Mesendoderm (in vitro differentiated cells): ENCODE measurements at regions not wholly inside any gene's neighbourhood (a gene's known extent, or its start where the extent isn't known, plus 50 kb on each side); places are given as distances from the start of the nearest gene placed in this dataset.

ENCODE experiments used
- DNase-seq: peaks from one replicate; pipeline ENCODE4 v3.0.0; 2013
- H2AK5ac ChIP-seq: 2 replicates; pipeline ENCODE4 v1.6.1; 2013; ENCODE audit warnings: low read length, inconsistent platforms
- H2BK120ac ChIP-seq: 2 replicates; pipeline ENCODE4 v1.6.1; 2013; ENCODE audit warnings: low read depth, mild to moderate bottlenecking, low read length, moderate library complexity, mixed read lengths
- H2BK15ac ChIP-seq: replicated peaks from 2 replicates; pipeline ENCODE4 v1.6.1; 2013; ENCODE audit warnings: low read depth, mild to moderate bottlenecking, moderate library complexity
- H2BK5ac ChIP-seq: 2 replicates; pipeline ENCODE4 v1.6.1; 2013; ENCODE audit warnings: low read length, inconsistent platforms
- H3K18ac ChIP-seq: 2 replicates; pipeline ENCODE4 v1.6.1; 2013; ENCODE audit warnings: mild to moderate bottlenecking, low read length, mixed read lengths
- H3K23ac ChIP-seq: one replicate; pipeline ENCODE4 v1.6.1; 2013; ENCODE audit warnings: low read length
- H3K27ac ChIP-seq: 2 replicates; pipeline ENCODE4 v1.5.1; 2013; ENCODE audit warnings: low read depth, mild to moderate bottlenecking, inconsistent platforms, low read length, moderate library complexity
- H3K27me3 ChIP-seq: 2 replicates; pipeline ENCODE4 v1.6.1; 2013; ENCODE audit warnings: low read length, control low read depth, mild to moderate bottlenecking, inconsistent platforms; ENCODE audit not compliant: insufficient read depth, poor library complexity
- H3K36me3 ChIP-seq: 2 replicates; pipeline ENCODE4 v1.6.1; 2013; ENCODE audit warnings: low read length, inconsistent platforms; ENCODE audit not compliant: control insufficient read depth, insufficient read depth
- H3K4ac ChIP-seq: one replicate; pipeline ENCODE4 v1.6.1; 2013; ENCODE audit warnings: low read depth, mild to moderate bottlenecking, low read length, moderate library complexity
- H3K4me1 ChIP-seq: 2 replicates; pipeline ENCODE4 v1.6.1; 2013; ENCODE audit warnings: low read depth, low read length, inconsistent platforms; ENCODE audit not compliant: control insufficient read depth
- H3K4me2 ChIP-seq: 2 replicates; pipeline ENCODE4 v1.6.1; 2013; ENCODE audit warnings: low read length
- H3K4me3 ChIP-seq: 2 replicates; pipeline ENCODE4 v1.5.1; 2013; ENCODE audit warnings: mild to moderate bottlenecking, low read length
- H3K56ac ChIP-seq: one replicate; pipeline ENCODE4 v1.6.1; 2013; ENCODE audit warnings: low read length
- H3K79me1 ChIP-seq: 2 replicates; pipeline ENCODE4 v1.6.1; 2013; ENCODE audit warnings: low read length, inconsistent platforms
- H3K79me2 ChIP-seq: 2 replicates; pipeline ENCODE4 v1.6.1; 2013; ENCODE audit warnings: mild to moderate bottlenecking, low read length; ENCODE audit not compliant: control insufficient read depth, insufficient read depth
- H3K9ac ChIP-seq: 2 replicates; pipeline ENCODE4 v1.6.1; 2013; ENCODE audit warnings: low read length, inconsistent platforms
- H4K5ac ChIP-seq: one replicate; pipeline ENCODE4 v1.6.1; 2013; ENCODE audit warnings: low read length
- H4K8ac ChIP-seq: one replicate; pipeline ENCODE4 v1.6.1; 2013; ENCODE audit warnings: low read depth, mild to moderate bottlenecking, control low read depth, low read length, moderate library complexity
- WGBS: extraction: QIAGEN DNeasy Blood & Tissue Kit; methylation state at CpG from one replicate; pipeline ENCODE4 v1.1.7; 2013; ENCODE audit warnings: low lambda C conversion rate, missing lambda C conversion rate; ENCODE audit not compliant: insufficient coverage; ENCODE audit errors: extremely low coverage; 5-methylcytosine and 5-hydroxymethylcytosine counted together

GRCh38 chr19:57026476-57026875, 93.3 kb upstream of the USP29 start:
- Histone ChIP-seq H4K8ac (no peak overlapping the region), H3K4me3 (no peak overlapping the region), H2AK5ac (no peak overlapping the region), H3K4ac (no peak overlapping the region), H3K27ac (no peak overlapping the region), H3K79me2 (no peaks in the 10 kb centered on the region), H3K56ac (no peak overlapping the region), H3K27me3 (no peaks in the 10 kb centered on the region), H3K4me2 (no peak overlapping the region), H3K9ac (no peak overlapping the region), H3K23ac (no peak overlapping the region), H3K4me1 (no peaks in the 10 kb centered on the region), H3K18ac (no peak overlapping the region), H2BK120ac (no peak overlapping the region), H3K36me3 (no peaks in the 10 kb centered on the region), H3K79me1 (no peaks in the 10 kb centered on the region), H2BK15ac (no peak overlapping the region), H2BK5ac (no peak overlapping the region), H4K5ac (no peak overlapping the region)
- no CpG with 5 or more reads among the region's 3 CpGs for WGBS
- DNase-seq, result no peak

GRCh38 chr19:57027360-57027759, 92.4 kb upstream of the USP29 start:
- Histone ChIP-seq H3K9ac (no peak overlapping the region), H3K4me2 (no peak overlapping the region), H3K56ac (no peak overlapping the region), H3K4me1 (no peaks in the 10 kb centered on the region), H2AK5ac (no peak overlapping the region), H3K79me1 (no peaks in the 10 kb centered on the region), H4K5ac (no peak overlapping the region), H3K23ac (no peak overlapping the region), H3K4me3 (no peak overlapping the region), H3K27me3 (no peaks in the 10 kb centered on the region), H2BK15ac (no peak overlapping the region), H3K4ac (no peak overlapping the region), H3K27ac (no peak overlapping the region), H3K18ac (no peak overlapping the region), H4K8ac (no peak overlapping the region), H2BK120ac (no peak overlapping the region), H2BK5ac (no peak overlapping the region), H3K36me3 (no peaks in the 10 kb centered on the region), H3K79me2 (no peaks in the 10 kb centered on the region)
- WGBS, result no CpG with 5 or more reads among the region's 7 CpGs
- DNase-seq, result no peak

DNA sequence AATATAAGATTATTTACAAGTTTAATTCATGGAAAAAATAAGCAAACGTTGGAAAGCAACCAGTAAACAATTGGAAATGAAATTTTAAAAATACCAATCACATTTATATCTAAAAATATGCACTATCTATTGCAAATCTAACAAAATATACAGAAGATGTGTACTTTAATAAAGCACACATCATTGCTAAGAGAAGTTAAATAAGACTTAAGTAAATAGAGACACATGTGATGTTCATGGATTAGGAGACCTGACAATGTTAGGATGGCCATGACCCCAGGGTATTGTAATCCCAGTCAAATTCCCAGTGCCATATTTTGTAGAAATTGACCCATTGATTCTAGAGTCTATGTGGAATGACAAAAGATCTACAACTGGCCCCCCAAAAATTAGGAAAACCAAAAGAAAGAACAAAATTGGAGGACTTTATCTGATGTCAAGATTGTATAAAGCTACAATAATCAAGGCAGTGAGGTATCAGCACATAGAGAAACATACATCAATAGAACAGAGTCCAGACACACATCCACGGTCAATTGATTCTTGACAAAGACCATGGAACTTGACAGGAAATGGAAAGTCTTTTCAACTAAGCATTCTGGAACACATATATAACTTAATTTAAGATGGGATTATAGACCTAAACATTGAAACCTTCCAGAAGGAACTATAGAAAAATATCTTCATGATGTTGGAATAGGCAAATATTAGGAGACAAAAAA, 90.8 kb upstream of the USP29 start:
- no peak for DNase-seq
- Histone ChIP-seq H3K9ac (no peak overlapping the region), H3K79me1 (no peaks in the 10 kb centered on the region), H3K27ac (no peak overlapping the region), H2AK5ac (no peak overlapping the region), H2BK120ac (no peak overlapping the region), H3K36me3 (no peaks in the 10 kb centered on the region), H4K5ac (no peak overlapping the region), H2BK15ac (no peak overlapping the region), H3K4me2 (no peak overlapping the region), H3K79me2 (no peaks in the 10 kb centered on the region), H4K8ac (no peak overlapping the region), H3K23ac (no peak overlapping the region), H3K4me3 (no peak overlapping the region), H3K4ac (no peak overlapping the region), H3K56ac (no peak overlapping the region), H3K27me3 (no peaks in the 10 kb centered on the region), H3K4me1 (no peaks in the 10 kb centered on the region), H2BK5ac (no peak overlapping the region), H3K18ac (no peak overlapping the region)
- no CpG with 5 or more reads among the region's 2 CpGs for WGBS

DNA sequence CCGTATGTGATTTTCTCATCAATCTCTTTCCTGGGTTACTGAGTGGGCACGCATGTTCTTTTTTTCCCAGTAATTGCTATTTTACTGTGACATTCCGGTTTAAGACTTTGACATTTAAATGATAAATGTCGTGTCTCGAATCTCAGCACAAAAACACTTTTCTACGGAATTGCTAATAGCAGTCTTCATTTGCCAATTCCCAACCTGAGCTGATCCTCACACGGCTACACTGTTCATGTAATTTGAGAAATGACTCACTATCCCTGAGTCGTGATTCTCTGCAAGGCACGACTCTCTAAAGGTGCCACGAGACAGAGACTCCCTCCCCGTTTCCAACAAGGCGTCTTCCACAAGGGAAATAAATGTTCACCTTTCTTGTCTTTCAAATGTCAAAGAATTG, 88.7 kb upstream of the USP29 start:
- no peak overlapping the region for H3K27ac ChIP-seq
- H3K79me1 ChIP-seq, result no peaks in the 10 kb centered on the region
- no peak overlapping the region for H3K18ac ChIP-seq
- WGBS, result no CpG with 5 or more reads among the region's 12 CpGs
- H3K4me2 ChIP-seq, result no peak overlapping the region
- H4K8ac ChIP-seq, result no peak overlapping the region
- H3K4me1 ChIP-seq, result no peaks in the 10 kb centered on the region
- no peak overlapping the region for H3K23ac ChIP-seq
- H3K56ac ChIP-seq, result no peak overlapping the region
- DNase-seq, result no peak
- no peaks in the 10 kb centered on the region for H3K27me3 ChIP-seq
- H3K4me3 ChIP-seq, result no peak overlapping the region
- no peak overlapping the region for H2AK5ac ChIP-seq
- no peaks in the 10 kb centered on the region for H3K36me3 ChIP-seq
- H2BK120ac ChIP-seq, result no peak overlapping the region
- H3K79me2 ChIP-seq, result no peaks in the 10 kb centered on the region
- no peak overlapping the region for H4K5ac ChIP-seq
- no peak overlapping the region for H3K4ac ChIP-seq
- no peak overlapping the region for H2BK15ac ChIP-seq
- H3K9ac ChIP-seq, result no peak overlapping the region
- H2BK5ac ChIP-seq, result no peak overlapping the region

GRCh38 chr19:57033576-57033975, 86.2 kb upstream of the USP29 start:
- Histone ChIP-seq H3K27me3 (no peaks in the 10 kb centered on the region), H3K4me3 (no peak overlapping the region), H3K9ac (no peak overlapping the region), H3K23ac (no peak overlapping the region), H3K79me2 (no peaks in the 10 kb centered on the region), H2AK5ac (no peak overlapping the region), H3K18ac (no peak overlapping the region), H2BK5ac (no peak overlapping the region), H3K56ac (no peak overlapping the region), H2BK120ac (no peak overlapping the region), H3K36me3 (no peaks in the 10 kb centered on the region), H3K79me1 (no peaks in the 10 kb centered on the region), H3K4me2 (no peak overlapping the region), H2BK15ac (no peak overlapping the region), H4K5ac (no peak overlapping the region), H3K27ac (no peak overlapping the region), H4K8ac (no peak overlapping the region), H3K4ac (no peak overlapping the region), H3K4me1 (no peaks in the 10 kb centered on the region)
- no CpG with 5 or more reads among the region's 8 CpGs for WGBS
- no peak for DNase-seq

DNA sequence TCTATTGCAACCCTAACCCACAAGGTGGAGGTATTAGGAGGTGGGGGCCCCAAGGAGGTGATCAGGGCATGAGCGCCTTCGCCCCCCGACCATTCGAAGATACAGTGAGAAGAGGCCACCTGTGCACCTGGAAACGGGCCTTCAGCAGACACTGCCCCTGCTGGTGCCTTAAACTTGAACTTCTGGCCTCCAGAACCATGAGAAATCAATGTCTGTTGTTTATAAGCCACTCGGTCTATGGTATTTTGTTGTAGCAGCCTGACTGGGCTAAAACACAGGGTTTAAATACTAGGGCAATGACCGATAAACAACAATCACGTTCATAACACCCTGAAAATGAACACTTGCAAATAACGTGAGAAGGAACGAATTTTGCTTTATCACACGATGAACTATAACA, 85.2 kb upstream of the USP29 start:
- Histone ChIP-seq H3K4me1 (no peaks in the 10 kb centered on the region), H3K4ac (no peak overlapping the region), H2BK5ac (no peak overlapping the region), H2BK120ac (no peak overlapping the region), H3K4me3 (no peak overlapping the region), H3K27me3 (no peaks in the 10 kb centered on the region), H2AK5ac (no peak overlapping the region), H2BK15ac (no peak overlapping the region), H3K79me2 (no peaks in the 10 kb centered on the region), H3K18ac (no peak overlapping the region), H3K23ac (no peak overlapping the region), H3K36me3 (no peaks in the 10 kb centered on the region), H3K9ac (no peak overlapping the region), H3K4me2 (no peak overlapping the region), H4K5ac (no peak overlapping the region), H4K8ac (no peak overlapping the region), H3K56ac (no peak overlapping the region), H3K27ac (no peak overlapping the region), H3K79me1 (no peaks in the 10 kb centered on the region)
- DNase-seq, result no peak
- no CpG with 5 or more reads among the region's 11 CpGs for WGBS
